ENCODE measurements at regions not wholly inside any gene's neighbourhood (a gene's known extent, or its start where the extent isn't known, plus 50 kb on each side); places are given as distances from the start of the nearest gene placed in this dataset.

DNA sequence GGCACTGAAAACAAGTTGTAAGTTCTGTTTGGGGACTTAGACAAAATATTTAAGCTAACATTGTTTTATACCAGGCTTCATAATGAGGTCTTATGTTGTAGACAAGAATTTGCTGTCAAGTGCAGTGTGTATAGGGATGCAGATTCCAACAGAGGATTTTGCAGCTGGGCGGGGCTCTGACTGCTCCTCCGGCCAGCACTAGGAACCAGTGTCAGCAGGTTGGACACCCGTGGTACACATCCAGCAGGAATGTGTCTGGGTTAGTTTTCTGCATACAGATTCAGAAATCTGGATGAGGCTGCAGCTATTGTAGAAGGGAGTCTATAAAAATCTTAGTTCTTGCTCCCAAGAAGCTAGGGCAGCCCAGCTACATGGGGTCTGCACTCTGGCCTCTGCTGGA, 194.3 kb upstream of the RBM19 start:
- Histone ChIP-seq H3K36me3 (ENCODE audit: control insufficient read depth in 1 of 2, insufficient read depth in 2 of 2, low read length in 2 of 2) (no peaks in the 10 kb centered on the region), H3K9ac (ENCODE audit: low read length) (no peak overlapping the region), H3K27me3 (ENCODE audit: insufficient read depth, low read length) (peaks cover 25% of the 10 kb centered on the region), H4K20me1 (ENCODE audit: insufficient read depth) (no peaks in the 10 kb centered on the region), H3K4me2 (ENCODE audit: low read length) (no peak overlapping the region), H3K27ac (ENCODE audit: low read depth, low read length) (no peak overlapping the region), H3K9me3 (ENCODE audit: control insufficient read depth in 1 of 2, insufficient read depth in 1 of 2, low read depth in 1 of 2, low read length in 2 of 2) (no peaks in the 10 kb centered on the region), H2AFZ (ENCODE audit: low read depth, low read length, poor library complexity, severe bottlenecking) (no peak overlapping the region), H3K9me2 (ENCODE audit: insufficient read depth) (no peaks in the 10 kb centered on the region), H3K79me2 (ENCODE audit: insufficient read depth, low read length) (no peaks in the 10 kb centered on the region), H3K4me1 (ENCODE audit: control insufficient read depth in 1 of 2, insufficient read depth in 2 of 2, low read length in 2 of 2) (peaks cover 0 to 14% of the 10 kb centered on the region in 2 experiments; a peak in 2 of 4 replicates), H3K4me3 (replicated peaks in 1 of 2; ENCODE audit: low read depth in 1 of 2, low read length in 2 of 2) (no peak overlapping the region)
- BruUV-seq (replicated peaks): no TSS peak
- DNase-seq (ENCODE audit: low read depth, low spot score): no peak
- ChIA-PET CTCF (no interaction called here), RAD21 (ENCODE audit: low non-redundant PET in 1 of 2, low total read pairs in 2 of 2, uncharacterized antibody in 2 of 2, unreplicated experiment in 2 of 2) (no interaction called here), POLR2A (no interaction called here)
- intact Hi-C loops (cut with micrococcal nuclease): no loop called here
- no peak for ATAC-seq
- TF ChIP-seq SRF (IDR thresholded peaks at IDR 0.05; ENCODE audit: low read depth) (no peak), ELF1 (IDR thresholded peaks at IDR 0.05; ENCODE audit: borderline replicate concordance, low read depth) (no peak), POLR2A (IDR thresholded peaks at IDR 0.05; ENCODE audit: borderline replicate concordance, extremely low read depth, insufficient read depth, insufficient read length) (no peak)

DNA sequence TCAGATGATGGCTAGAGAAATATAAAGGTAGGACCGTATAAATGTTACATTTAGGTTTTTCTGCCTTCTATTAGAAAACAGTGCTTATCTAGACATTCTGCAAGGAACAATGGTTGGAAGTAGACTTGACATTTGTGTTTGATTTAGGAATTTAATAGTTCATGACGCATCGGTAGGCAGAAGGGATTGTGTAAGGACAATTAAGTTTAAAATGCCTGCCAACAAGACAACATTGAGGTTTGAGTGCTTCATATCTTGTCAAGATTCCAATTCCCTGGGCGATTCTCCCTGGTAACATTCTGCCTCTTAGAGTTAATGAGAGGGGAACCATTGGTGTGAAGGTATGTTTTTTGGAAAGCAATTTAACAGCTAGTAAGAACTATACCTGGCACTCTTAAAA, 186.8 kb upstream of the RBM19 start:
- H2AFZ ChIP-seq (ENCODE audit: low read depth, low read length, poor library complexity, severe bottlenecking): no peak overlapping the region
- ChIA-PET CTCF (no interaction called here), POLR2A (no interaction called here), RAD21 (ENCODE audit: low non-redundant PET in 1 of 2, low total read pairs in 2 of 2, uncharacterized antibody in 2 of 2, unreplicated experiment in 2 of 2) (no interaction called here)
- no peaks in the 10 kb centered on the region for H3K36me3 ChIP-seq (ENCODE audit: control insufficient read depth in 1 of 2, insufficient read depth in 2 of 2, low read length in 2 of 2)
- no peaks in the 10 kb centered on the region for H3K4me1 ChIP-seq (ENCODE audit: control insufficient read depth in 1 of 2, insufficient read depth in 2 of 2, low read length in 2 of 2)
- intact Hi-C loops (cut with micrococcal nuclease): no loop called here
- H3K9ac ChIP-seq (ENCODE audit: low read length): no peak overlapping the region
- no peaks in the 10 kb centered on the region for H3K9me3 ChIP-seq (ENCODE audit: control insufficient read depth in 1 of 2, insufficient read depth in 1 of 2, low read depth in 1 of 2, low read length in 2 of 2)
- peaks cover 60% of the 10 kb centered on the region for H3K27me3 ChIP-seq (ENCODE audit: insufficient read depth, low read length)
- ATAC-seq (no peak), DNase-seq (ENCODE audit: low read depth, low spot score) (no peak)
- no peaks in the 10 kb centered on the region for H3K79me2 ChIP-seq (ENCODE audit: insufficient read depth, low read length)
- H3K27ac ChIP-seq (ENCODE audit: low read depth, low read length): no peak overlapping the region
- H3K9me2 ChIP-seq (ENCODE audit: insufficient read depth): no peaks in the 10 kb centered on the region
- no peaks in the 10 kb centered on the region for H4K20me1 ChIP-seq (ENCODE audit: insufficient read depth)
- TF ChIP-seq ZNF274 (IDR thresholded peaks at IDR 0.05; ENCODE audit: low read depth, low read length) (no peak), FOSL1 (IDR thresholded peaks at IDR 0.05; ENCODE audit: low read depth) (no peak), JUND (IDR thresholded peaks at IDR 0.05) (no peak), SIN3A (IDR thresholded peaks at IDR 0.05; ENCODE audit: low read depth) (no peak), RAD21 (IDR thresholded peaks at IDR 0.05; ENCODE audit: low read depth) (no peak), SRF (IDR thresholded peaks at IDR 0.05; ENCODE audit: low read depth) (no peak), ELF1 (IDR thresholded peaks at IDR 0.05; ENCODE audit: borderline replicate concordance, low read depth) (no peak), CEBPB (IDR thresholded peaks at IDR 0.05; ENCODE audit: low read depth) (no peak), EZH2 (IDR thresholded peaks at IDR 0.05) (no peak), EGR1 (IDR thresholded peaks at IDR 0.05; ENCODE audit: low read depth) (no peak), EZH2phosphoT487 (IDR thresholded peaks at IDR 0.05; ENCODE audit: borderline replicate concordance) (no peak), TCF7L2 (IDR thresholded peaks at IDR 0.05; ENCODE audit: borderline replicate concordance, extremely low read depth, insufficient read depth, insufficient read length) (no peak), SP1 (IDR thresholded peaks at IDR 0.05; ENCODE audit: low read depth) (no peak)
- TF ChIP-seq, protein P1, sequence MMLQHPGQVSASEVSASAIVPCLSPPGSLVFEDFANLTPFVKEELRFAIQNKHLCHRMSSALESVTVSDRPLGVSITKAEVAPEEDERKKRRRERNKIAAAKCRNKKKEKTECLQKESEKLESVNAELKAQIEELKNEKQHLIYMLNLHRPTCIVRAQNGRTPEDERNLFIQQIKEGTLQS (IDR thresholded peaks at IDR 0.05): no peak
- TF ChIP-seq, protein P2, sequence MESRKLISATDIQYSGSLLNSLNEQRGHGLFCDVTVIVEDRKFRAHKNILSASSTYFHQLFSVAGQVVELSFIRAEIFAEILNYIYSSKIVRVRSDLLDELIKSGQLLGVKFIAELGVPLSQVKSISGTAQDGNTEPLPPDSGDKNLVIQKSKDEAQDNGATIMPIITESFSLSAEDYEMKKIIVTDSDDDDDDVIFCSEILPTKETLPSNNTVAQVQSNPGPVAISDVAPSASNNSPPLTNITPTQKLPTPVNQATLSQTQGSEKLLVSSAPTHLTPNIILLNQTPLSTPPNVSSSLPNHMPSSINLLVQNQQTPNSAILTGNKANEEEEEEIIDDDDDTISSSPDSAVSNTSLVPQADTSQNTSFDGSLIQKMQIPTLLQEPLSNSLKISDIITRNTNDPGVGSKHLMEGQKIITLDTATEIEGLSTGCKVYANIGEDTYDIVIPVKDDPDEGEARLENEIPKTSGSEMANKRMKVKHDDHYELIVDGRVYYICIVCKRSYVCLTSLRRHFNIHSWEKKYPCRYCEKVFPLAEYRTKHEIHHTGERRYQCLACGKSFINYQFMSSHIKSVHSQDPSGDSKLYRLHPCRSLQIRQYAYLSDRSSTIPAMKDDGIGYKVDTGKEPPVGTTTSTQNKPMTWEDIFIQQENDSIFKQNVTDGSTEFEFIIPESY (IDR thresholded peaks at IDR 0.05; ENCODE audit: extremely low read depth, insufficient replicate concordance, low read length): no peak
- TF ChIP-seq, protein P3, sequence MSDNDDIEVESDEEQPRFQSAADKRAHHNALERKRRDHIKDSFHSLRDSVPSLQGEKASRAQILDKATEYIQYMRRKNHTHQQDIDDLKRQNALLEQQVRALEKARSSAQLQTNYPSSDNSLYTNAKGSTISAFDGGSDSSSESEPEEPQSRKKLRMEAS (IDR thresholded peaks at IDR 0.05): no peak
- no peak overlapping the region for H3K4me2 ChIP-seq (ENCODE audit: low read length)
- BruUV-seq (replicated peaks): no TSS peak
- no peak overlapping the region for H3K4me3 ChIP-seq (replicated peaks in 1 of 2; ENCODE audit: low read depth in 1 of 2, low read length in 2 of 2)
